ENCODE measurements at regions not wholly inside any gene's neighbourhood (a gene's known extent, or its start where the extent isn't known, plus 50 kb on each side); places are given as distances from the start of the nearest gene placed in this dataset.

DNA sequence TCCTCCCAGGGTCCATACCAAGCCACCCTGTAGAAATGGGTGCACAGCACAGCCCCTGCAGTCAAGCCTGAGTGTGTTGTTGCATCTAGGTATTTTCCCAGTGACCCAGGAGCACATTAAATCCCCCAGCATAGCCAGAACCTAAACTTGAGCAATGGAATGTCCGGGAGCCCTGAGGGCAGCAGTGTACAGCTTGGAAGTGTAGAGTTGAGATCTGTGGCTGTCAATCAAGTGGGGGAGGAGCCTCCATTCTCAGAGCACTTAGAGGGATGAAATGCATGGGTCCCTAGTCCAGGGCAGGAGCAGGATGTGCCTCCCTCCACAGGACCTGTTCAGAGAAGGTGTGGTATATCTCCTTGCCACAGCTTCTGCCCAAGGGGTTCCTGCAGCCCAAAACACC is 885.1 kb downstream of the CCSER2 start:
- no peak for DNase-seq (ENCODE audit: low spot score)

DNA sequence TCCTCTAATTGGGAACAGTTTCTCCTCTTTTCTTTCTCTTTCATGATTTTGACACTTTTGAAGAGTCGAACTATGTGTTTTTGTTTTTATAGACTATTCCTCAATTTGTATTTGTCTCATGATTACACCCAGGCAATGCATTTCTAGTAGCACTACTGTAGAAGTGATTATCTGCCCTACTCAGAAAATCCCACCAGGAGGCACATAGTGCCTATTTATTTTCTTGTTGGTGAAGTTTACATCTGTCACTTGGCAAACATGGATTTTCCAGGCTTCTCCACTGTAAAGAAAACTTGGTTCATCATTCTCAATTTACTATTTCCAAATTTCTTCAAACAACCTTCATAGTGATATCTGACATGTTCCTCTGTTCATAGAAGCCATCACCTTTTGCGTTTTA is 893.9 kb downstream of the CCSER2 start:
- no peak for DNase-seq (ENCODE audit: low spot score)

DNA sequence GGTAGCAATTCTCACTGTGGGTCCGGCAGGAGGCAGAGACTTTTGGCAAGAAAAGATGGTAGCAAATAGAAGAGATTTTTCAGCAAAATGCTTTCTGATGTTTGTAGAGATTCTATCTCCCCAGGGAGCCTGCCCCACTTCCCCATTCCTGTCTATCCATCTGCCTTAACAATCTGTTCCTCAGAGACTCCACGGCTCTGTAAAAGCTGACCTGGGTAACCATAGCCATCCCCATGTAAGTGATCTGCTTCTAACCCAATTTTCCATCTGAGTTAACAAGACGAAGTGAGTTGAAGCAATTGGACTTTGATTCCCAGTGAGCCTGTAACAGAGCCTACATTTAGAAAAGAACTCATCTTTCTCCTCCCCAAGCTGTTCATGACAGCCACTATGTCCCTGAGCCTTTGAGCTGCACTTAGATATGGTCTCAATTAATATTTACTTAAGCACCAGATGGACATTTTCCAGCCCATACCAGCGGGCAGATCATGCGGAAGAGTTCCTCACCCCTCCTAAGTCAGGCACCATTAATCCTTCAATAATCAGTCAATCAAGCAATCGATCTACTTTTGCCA is 896.1 kb downstream of the CCSER2 start:
- DNase-seq (ENCODE audit: low spot score), result no peak

DNA sequence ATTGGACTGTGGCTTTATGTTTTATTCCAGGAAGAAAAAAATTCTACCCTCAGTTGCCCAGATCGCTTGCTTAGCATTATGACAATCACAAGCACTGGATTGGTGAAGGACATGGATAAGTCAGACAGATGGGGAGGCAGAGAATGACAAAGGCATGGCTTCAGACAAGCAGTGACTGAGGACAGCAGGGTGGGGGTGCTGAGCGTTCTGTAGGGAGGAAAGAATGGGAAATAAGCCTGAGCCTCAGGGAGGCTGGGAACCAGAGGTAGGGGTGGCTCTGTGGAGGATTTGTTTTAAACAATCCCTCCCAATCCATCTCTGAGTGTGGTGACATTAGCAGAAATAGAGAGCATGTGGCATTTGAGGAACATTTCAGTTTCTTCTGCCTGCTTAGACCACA is 896.9 kb downstream of the CCSER2 start:
- DNase-seq (ENCODE audit: low spot score), result no peak

DNA sequence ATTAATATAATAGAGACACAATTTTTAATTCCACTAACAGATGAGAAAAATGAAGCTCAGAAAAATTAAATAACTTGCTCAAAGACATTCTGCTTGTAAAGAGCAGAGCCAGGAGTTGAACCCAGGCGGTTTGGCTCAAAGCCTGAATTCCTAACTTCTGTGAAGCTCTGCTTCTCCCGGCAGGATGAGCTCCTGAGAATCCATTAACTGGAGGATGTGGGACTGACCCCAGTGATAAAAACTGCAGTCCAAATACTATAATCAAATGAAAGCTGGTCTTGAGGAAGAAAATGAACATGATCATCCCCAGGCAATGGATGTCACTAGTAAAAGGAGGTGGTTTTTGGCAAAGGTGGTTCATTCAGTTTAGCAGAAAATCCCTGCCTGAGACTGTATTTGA is 898.2 kb downstream of the CCSER2 start:
- DNase-seq (ENCODE audit: low spot score), result no peak

DNA sequence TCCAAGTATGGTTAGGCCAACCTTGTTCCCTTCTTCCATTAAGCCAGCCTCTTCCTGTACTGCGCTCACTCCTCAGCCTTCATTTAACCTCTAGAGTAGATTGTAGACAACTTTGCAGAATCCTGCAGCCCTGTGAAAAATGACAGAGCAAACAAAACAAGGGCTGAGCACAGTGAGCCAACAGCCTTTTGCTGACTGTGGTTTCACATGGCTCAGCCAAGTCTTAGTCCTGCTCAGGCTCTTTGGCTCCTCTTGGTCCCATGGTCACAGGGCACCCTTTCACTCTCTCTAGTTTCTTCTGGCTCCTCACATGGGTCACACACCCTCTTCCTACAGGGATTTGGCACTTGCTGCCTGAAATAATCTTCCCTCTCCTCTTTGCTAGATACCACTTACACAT is 900.3 kb downstream of the CCSER2 start:
- no peak for DNase-seq (ENCODE audit: low spot score)

DNA sequence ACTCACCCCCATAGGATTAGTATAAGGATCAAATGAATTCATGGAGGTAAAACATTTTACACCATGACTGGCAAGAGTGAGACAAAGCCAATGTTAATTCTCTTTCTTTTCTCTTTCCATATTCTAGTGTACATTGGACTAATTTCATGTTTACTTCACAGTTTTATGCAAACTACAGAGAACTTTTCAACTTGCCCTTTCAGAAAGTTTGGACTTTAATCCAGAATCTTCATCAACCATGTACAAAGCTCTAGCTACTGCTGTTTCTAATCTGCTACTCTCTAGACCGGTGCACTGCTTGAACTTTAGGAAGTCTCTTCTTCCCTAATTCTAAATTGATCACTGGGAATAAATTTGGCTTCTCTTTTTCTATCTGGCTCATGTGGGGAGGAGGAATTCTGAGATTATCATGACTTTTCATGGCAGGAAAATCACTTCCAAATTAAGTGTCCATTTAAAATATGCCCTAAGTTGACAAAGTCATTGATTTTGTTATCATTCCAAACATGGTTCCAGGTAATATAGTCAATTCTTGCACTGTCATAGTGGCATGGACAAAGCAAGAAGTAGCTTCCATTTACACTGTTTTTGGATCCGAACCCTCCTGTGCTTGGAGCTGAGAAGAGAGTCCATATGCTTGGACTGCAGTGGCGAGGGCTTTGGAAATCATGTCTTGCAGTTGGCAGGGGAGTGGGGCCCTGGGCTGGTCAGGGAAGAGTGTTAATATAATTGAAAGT is 903.3 kb downstream of the CCSER2 start:
- DNase-seq (ENCODE audit: low spot score), result no peak

DNA sequence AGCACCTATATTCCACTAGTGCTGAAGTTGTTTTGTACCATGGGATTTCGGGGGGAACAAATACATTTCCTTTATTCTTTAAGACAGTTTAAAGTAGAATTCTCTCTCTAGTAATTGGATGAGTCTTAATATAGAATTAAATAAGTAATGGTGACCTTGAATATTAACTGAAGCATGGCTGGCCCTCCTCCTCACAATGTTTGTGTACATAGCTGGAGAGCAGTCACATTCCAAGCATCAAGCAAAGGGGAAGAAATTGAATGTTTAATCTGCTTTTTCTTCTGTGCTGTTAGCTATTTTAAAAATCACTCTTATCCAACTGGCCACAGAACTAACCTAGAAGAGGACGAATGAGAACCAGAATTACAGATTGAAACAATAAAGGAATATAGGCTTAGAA is 906.9 kb downstream of the CCSER2 start:
- no peak for DNase-seq (ENCODE audit: low spot score)

DNA sequence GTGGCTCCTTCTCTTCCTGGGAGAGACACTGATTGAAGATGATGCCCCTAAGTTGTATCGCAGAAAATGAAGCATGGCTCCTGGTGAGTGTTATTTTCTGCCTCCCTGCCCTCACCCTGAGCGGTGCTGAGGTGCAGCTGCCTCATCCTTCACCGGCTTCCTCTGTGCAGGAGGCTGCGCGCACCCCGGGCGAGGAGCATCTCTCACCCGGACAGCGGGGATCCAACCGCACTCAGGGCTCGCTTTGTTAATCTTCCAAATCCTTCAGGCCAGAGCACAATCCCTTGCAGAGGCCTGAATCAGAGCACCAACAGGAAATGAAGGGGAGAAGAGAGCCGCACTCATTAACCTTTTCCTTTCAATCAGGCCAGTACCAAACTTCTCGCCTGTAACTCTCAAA is 910.3 kb downstream of the CCSER2 start:
- no peak for DNase-seq (ENCODE audit: low spot score)

DNA sequence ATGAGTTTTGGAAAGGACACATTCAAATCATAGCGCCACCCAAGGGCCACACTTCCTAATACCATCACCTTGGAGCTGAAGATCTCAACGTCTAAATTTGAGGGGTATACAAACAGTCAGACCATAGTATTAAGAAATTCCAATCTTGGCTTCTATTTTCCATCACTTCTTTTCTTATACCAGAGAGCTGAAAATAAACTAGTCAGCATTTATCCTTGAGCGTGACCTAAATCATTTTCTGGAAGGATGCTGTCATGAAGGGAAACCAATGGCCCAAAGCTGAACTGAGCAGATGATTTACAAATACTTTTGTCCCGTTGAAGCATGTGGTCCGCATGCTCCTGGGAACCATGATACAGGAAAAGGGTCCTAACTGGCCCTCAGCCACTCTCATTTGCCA is 921.9 kb downstream of the CCSER2 start:
- DNase-seq (ENCODE audit: low spot score), result no peak

DNA sequence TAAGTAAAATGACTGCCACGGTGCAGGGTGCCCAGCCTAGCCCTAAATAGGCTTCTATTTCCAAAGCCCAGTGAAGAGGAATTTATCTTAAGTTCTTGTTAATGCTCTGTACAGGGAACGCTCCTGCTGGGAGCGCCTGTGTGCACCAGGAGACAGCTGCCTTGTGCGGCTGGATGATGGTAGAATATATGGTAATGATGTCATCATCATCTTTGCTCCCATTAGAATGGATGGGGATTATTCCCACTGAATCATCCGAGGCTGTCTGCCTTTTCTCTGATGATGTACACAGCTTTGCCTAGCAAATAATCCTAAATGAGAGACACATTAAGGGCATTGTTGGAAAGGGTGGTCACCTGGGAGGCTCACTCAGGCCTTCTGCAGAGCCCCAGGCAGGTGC is 928.1 kb downstream of the CCSER2 start:
- no peak for DNase-seq (ENCODE audit: low spot score)

DNA sequence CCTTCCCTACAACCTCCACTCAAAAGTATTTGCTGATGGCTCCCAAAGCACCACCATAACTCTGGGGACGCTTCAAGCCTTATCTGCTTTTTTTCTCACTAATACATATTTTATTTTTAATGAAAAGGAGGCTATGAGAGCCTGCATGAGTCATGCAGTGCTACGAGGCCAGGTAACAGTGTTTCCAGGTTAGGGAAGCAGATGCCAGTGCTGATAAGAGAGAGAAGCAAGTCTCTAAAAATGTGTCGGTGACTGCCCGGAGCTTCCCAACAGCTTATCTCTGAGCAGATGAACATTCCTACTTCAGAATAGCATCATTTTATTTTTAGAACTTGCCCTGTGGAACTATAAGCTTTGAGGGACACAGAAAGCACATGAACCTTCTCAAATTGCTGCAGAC is 931.5 kb downstream of the CCSER2 start:
- DNase-seq (ENCODE audit: low spot score), result no peak

DNA sequence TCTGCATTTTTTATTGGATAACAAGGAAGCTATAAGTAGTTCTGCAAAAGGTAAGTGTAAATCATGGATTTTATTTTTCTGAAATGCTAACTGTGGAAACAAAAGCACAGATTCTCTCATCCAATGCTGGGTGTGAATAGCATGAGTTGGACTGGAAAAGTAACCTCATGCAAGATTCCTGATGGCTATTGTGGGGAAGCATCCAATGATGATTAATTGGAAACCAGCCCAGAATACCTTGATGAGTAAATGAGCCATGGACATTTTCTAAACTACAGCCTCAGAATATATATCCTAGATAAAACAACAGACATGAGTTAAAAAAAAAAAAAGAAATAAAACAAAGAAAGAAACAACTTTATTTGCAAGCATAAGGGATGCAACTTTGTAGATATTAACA is 934.6 kb downstream of the CCSER2 start:
- no peak for DNase-seq (ENCODE audit: low spot score)

DNA sequence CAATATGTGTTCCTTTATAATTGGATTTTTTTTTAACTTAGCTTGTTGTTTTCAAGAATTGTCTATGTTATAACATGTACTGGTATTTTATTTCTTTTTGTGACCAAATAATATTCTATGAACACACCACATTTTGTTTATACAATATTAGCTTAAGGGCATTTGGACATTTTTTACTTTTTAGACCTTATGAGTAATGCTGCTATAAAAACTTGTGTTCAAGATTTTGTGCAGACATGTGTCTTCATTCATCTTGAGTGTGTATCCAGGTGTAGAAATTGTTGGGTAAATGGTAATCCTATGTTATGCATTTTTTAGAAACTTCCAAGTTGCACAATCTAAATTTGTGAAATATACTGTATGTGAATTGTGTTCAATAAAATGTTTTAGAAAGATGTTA is 936.7 kb downstream of the CCSER2 start:
- DNase-seq (ENCODE audit: low spot score), result no peak

DNA sequence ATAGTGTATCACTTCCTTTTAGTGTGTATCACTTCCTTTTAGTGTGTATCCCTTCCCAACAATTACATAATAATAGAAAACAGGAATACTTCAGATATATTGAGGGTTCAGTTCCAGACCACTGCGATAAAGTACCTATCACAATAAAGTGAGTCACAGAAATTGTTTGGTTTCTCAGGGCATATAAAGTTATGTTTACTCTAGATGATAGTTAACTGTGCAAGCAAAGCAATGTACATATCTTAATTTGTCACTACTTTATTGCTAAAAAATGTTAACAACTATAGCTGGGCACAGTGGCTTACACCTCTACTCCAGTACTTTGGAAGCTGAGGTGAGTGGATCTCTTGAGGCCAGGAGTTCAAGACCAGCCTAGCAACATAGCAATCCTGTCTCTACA is 938.4 kb downstream of the CCSER2 start:
- DNase-seq (ENCODE audit: low spot score), result no peak

DNA sequence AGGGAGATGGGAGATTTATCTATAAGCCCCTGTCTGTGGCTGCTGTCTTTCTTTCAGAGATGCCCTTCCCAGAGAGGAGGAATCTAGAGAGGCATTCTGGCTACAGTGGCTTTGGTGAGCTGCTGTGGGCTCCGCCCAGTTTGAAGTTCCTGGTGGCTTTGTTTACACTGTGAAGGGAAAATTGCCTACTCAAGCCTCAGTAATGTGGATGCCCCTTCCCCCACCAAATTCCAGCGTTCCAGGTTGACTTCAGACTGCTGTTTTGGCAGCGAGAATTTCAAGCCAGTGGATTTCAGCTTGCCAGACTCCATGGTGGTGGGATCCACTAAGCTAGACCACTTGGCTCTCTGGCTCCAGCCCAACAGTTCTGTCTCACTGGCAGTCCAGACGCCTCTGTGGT is 951.6 kb downstream of the CCSER2 start:
- DNase-seq (ENCODE audit: low spot score), result no peak

DNA sequence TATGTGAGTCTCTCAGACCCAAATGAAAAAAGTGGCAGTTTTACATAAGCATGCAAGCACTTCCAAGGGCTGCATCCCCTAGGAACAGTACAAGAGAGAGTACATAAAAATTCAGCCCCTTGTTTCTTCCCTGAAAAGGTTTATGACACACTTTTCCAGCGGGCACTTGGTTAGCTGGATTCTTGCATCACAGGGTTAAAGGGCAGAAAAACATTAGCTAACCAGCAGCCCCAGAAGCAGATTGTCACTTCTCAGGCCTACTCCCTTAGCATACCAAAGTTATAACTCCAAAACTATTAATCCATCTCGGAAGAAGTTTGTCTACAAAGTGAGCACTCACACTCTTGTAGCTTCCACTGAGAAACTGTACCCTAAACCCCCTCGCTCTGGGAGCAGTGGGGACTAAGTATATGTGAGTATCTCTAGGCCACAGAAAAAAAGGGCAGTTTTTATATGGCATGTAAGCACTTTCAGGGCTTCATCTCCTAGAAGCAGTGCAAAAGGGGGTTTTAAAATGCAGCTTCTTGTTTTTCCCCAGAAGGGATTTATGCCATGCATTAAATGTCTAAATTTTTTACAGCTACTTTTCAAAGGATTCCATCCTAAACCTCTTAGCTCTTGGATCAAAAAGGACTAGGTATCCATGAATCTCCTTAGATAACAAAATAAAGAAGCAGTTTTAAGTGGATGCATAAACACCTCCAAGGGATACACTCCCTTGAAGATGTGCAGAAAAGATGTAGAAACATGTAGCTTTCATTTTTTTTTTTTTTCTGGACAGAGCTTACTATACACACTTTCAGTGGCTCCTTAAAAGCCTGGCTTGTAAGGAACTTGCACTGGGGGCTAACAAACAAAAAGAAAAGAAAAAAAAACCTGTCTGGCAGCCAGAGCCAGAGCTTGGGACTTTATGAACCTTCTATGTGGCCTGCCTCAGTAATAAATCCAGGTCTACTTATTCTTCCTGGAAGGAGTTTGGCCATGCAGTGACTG is 956.7 kb downstream of the CCSER2 start:
- no peak for DNase-seq (ENCODE audit: low spot score)

DNA sequence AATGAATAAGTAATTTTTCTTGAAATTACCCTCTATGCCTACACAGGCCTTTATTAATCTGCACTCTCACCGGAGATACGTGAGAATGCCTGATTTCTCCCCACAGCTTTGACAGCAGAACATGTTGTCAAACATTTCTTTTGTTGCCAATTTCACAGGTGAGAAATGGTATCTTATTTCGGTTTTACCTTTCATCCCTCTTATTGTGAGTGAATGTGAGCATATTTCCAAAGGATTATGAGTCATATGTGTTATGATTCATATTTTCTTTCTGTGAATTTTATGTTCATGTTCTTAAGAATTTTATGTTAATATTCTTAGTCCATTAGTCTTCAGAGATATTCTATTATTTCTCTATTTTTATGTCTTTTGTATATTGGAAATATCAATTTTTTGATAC is 965.1 kb downstream of the CCSER2 start:
- DNase-seq (ENCODE audit: low spot score), result no peak

DNA sequence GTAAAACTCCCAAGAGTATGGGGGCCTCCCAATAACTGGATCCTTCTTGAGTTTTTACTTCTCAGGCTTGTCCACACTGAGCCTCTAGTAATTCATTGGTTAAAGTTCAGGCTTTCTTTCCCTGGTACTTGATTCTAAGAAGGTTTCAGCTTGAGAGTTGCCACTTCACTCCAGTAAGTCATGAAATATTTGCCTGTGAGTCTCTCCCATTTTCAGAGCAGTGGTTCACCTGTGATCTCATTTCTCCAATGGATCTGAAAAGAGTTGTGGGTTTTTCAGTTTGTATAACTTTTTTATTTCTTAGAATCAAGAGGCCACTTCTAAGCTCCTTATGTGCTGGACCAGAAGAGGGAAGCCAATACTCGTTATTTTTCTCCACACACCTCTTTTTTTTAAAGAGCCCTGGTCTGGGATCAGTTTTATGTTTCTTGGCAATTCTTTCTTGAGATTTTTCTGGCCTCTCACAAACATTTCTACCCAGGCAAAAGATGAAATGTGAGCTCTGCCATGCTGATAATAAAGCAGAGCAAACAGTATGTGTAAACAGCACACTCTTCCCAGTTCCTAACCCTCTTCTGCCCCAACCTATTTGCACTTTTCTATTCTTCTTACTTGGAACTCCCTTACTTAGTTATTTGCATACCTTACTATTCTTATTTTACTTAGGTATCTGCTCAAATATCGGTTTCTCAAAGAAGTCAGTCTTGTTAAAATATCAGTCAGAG is 983.4 kb downstream of the CCSER2 start:
- DNase-seq (ENCODE audit: low spot score), result no peak

DNA sequence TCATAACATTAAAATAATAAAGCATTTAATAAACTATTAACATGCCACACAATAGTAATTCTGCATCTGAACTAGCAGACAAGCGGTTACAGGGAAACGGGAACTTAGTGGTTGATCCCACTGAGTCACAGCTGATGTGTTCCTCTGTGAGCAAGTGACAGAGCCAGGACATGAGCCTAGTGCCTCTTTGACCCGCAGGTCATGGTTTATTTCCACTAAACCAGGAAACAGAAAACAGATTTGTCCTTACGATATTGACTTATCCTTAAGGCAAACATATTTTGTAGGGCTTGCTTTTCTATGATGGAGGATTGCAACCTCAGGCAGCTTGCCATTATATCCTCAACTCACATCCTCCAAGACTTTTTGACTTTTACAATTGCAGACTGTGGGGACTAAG is 987.3 kb downstream of the CCSER2 start:
- DNase-seq (ENCODE audit: low spot score), result no peak

DNA sequence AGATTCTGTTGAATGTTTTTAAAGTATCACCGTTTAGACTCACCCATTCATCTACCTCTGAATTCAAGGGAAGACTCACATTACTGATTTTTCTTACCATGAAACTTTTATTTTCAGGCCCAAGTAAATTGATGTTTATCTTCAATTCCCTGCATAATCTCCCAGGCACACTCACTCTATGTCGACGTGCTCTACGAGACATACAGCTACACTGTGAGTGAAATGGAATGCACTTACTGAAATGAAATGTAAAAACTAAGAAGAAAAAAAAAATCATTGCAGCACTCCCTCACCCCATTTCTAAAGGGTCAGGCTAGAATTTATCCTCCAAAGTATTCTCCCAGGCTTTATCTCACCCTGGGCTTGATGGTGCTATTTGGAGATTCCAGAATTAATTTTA is 987.9 kb downstream of the CCSER2 start:
- DNase-seq (ENCODE audit: low spot score), result no peak

DNA sequence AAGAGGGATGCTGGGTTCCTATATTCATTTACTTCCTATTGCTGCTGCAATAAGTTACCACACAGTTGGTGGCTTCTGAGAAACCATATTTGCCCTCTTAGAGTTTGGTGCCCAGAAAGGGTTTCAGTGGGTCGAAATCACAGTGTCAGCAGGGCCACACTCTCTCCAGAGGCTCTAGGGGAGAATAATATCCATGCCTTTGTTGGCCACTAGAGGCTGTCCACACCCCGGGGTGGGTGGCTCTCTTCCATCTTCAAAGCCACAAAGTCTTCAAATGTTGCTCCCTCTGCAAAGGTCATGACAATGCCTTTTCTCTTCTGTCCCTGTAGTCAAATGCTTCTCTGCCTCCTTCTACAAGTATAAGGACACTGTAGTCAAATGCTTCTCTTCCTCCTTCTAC is 989.4 kb downstream of the CCSER2 start:
- no peak for DNase-seq (ENCODE audit: low spot score)
